Esophagus squamous epithelium (tissue), 5 donors: ENCODE measurements at regions not wholly inside any gene's neighbourhood (a gene's known extent, or its start where the extent isn't known, plus 50 kb on each side); places are given as distances from the start of the nearest gene placed in this dataset.

ENCODE experiments used
- DNase-seq: peaks from one replicate; lab custom pipeline; 2025; lab: John Stamatoyannopoulos, UW
- H3K27ac ChIP-seq, 4 donors: fragments of 200-600 bp; sonication (generic); one replicate each; pipeline ENCODE4 v1.5.1; 2016 to 2019; ENCODE audit warnings: mild to moderate bottlenecking in 1 of 4
- H3K27me3 ChIP-seq, 4 donors: fragments of 200-600 bp; sonication (generic); 1 replicate in 3 of 4; 2 replicates in 1 of 4; pipeline versions ENCODE4 v1.5.1 to v1.6.0; 2017 to 2021; ENCODE audit warnings: antibody characterized with exemption in 1 of 4
- H3K36me3 ChIP-seq, 3 donors: fragments of 200-600 bp; sonication (generic); one replicate each; pipeline ENCODE4 v1.5.1; 2016 to 2019
- H3K4me1 ChIP-seq, 3 donors: fragments of 200-600 bp; sonication (generic); one replicate each; pipeline ENCODE4 v1.5.1; 2017 to 2019
- H3K4me3 ChIP-seq, 4 donors: fragments of 200-600 bp; sonication (generic); 1 replicate in 3 of 4; 2 replicates in 1 of 4; pipeline ENCODE4 v1.5.1; 2016 to 2019; ENCODE audit warnings: mild to moderate bottlenecking in 2 of 4, moderate library complexity in 1 of 4
- H3K9me3 ChIP-seq, 3 donors: fragments of 200-600 bp; sonication (generic); one replicate each; pipeline ENCODE4 v1.5.1; 2016 to 2019
- CTCF ChIP-seq, 6 experiments: fragments of 450-650 bp in 4 of 6; fragments of 200-600 bp in 2 of 6; sonication (generic) in 2 of 6; IDR thresholded peaks; one replicate each; pipeline ENCODE4 v1.5.1; 2016 to 2019; ENCODE audit warnings: antibody characterized with exemption in 6 of 6, mild to moderate bottlenecking in 4 of 6, moderate library complexity in 4 of 6
- POLR2A ChIP-seq, 4 donors: fragments of 450-650 bp; IDR thresholded peaks; one replicate each; pipeline ENCODE4 v1.6.1; 2017; ENCODE audit warnings: antibody characterized with exemption in 4 of 4, mild to moderate bottlenecking in 4 of 4, moderate library complexity in 3 of 4
- WGBS, 2 donors: methylation state at CpG; one replicate each; pipeline ENCODE4 v1.1.5; 2018; 5-methylcytosine and 5-hydroxymethylcytosine counted together
- intact Hi-C: fragments of 100-400 bp; cut with DNase I; formaldehyde crosslinking; loops from one replicate; pipeline ENCODE4 v1.15.0; 2022
- donor health status: DM: yes; HTN: yes; CAD: no.

- Histone ChIP-seq H3K4me1 (peaks cover 0 to 26% (median 3%) of the 10 kb centered on the region in 3 donors), H3K27me3 (no peaks in the 10 kb centered on the region), H3K36me3 (no peaks in the 10 kb centered on the region), H3K9me3 (no peaks in the 10 kb centered on the region), H3K27ac (no peak overlapping the region), H3K4me3 (no peak overlapping the region)
- intact Hi-C loops, result no loop called here
- no peak for TF ChIP-seq POLR2A (IDR thresholded peaks at IDR 0.05)
- no peak for TF ChIP-seq CTCF (IDR thresholded peaks at IDR 0.05)
- DNase-seq, result no peak
- WGBS, 2 donors, result 61 to 71% methylated on average over 1 of the region's 1 CpG
Measured at GRCh38 chr3:101943029-101943428, 93.7 kb downstream of the NFKBIZ start.

- H3K9me3 ChIP-seq, result no peaks in the 10 kb centered on the region
- no peak for DNase-seq
- no peak overlapping the region for H3K4me3 ChIP-seq
- H3K27me3 ChIP-seq, result no peaks in the 10 kb centered on the region
- no peaks in the 10 kb centered on the region for H3K36me3 ChIP-seq
- intact Hi-C loops, result no loop called here
- no peak for TF ChIP-seq CTCF (IDR thresholded peaks at IDR 0.05)
- TF ChIP-seq POLR2A (IDR thresholded peaks at IDR 0.05), result no peak
- H3K4me1 ChIP-seq, result peaks cover 0 to 15% (median 0%) of the 10 kb centered on the region in 3 donors
- 73 to 81% methylated on average over 3 of the region's 3 CpGs for WGBS, 2 donors
- H3K27ac ChIP-seq, result no peak overlapping the region
Measured at GRCh38 chr3:101944308-101944707, 95.0 kb downstream of the NFKBIZ start.

GRCh38 chr3:101945980-101946379 is 96.7 kb downstream of the NFKBIZ start:
- intact Hi-C loops, result no loop called here
- DNase-seq, result no peak
- H3K27me3 ChIP-seq, result no peaks in the 10 kb centered on the region
- no peaks in the 10 kb centered on the region for H3K9me3 ChIP-seq
- H3K4me1 ChIP-seq, result peaks cover 0 to 16% (median 0%) of the 10 kb centered on the region in 3 donors
- H3K27ac ChIP-seq, result no peak overlapping the region
- H3K36me3 ChIP-seq, result no peaks in the 10 kb centered on the region
- no peak overlapping the region for H3K4me3 ChIP-seq
- TF ChIP-seq POLR2A (IDR thresholded peaks at IDR 0.05) (no peak), CTCF (IDR thresholded peaks at IDR 0.05) (no peak)

- no peak overlapping the region for H3K27ac ChIP-seq
- 75 to 78% methylated on average over 3 of the region's 3 CpGs for WGBS, 2 donors
- intact Hi-C loops, result no loop called here
- no peak overlapping the region for H3K4me3 ChIP-seq
- H3K36me3 ChIP-seq, result no peaks in the 10 kb centered on the region
- H3K9me3 ChIP-seq, result no peaks in the 10 kb centered on the region
- no peak for DNase-seq
- peaks cover 0 to 23% (median 0%) of the 10 kb centered on the region in 3 donors for H3K4me1 ChIP-seq
- TF ChIP-seq POLR2A (IDR thresholded peaks at IDR 0.05), result no peak
- TF ChIP-seq CTCF (IDR thresholded peaks at IDR 0.05), result no peak
- no peaks in the 10 kb centered on the region for H3K27me3 ChIP-seq
Measured at GRCh38 chr3:101946906-101947305, 97.6 kb downstream of the NFKBIZ start.

GRCh38 chr3:101950510-101950909 is 101.2 kb downstream of the NFKBIZ start:
- intact Hi-C loops, result no loop called here
- peak overlapping the region in 2 of 4 donors; percentile 43 to 46 for H3K27ac ChIP-seq
- TF ChIP-seq CTCF (IDR thresholded peaks at IDR 0.05), result no peak
- TF ChIP-seq POLR2A (IDR thresholded peaks at IDR 0.05), result no peak

More at GRCh38 chr3:101950510-101950909, 101.2 kb downstream of the NFKBIZ start:
- peaks cover 0 to 24% (median 0%) of the 10 kb centered on the region in 3 donors for H3K4me1 ChIP-seq
- no peaks in the 10 kb centered on the region for H3K9me3 ChIP-seq
- H3K27me3 ChIP-seq, result no peaks in the 10 kb centered on the region
- 75 to 87% methylated on average over 4 of the region's 4 CpGs for WGBS, 2 donors
- H3K36me3 ChIP-seq, result no peaks in the 10 kb centered on the region
- no peak overlapping the region for H3K4me3 ChIP-seq
- no peak for DNase-seq
